GM23338 (cell line): ENCODE measurements at regions not wholly inside any gene's neighbourhood (a gene's known extent, or its start where the extent isn't known, plus 50 kb on each side); places are given as distances from the start of the nearest gene placed in this dataset.

Experiments
- ATAC-seq: fragments of 200-7000 bp; cut with Tn5 transposase; 3 replicates; pipeline ENCODE4 v1.9.1; 2020
- DNase-seq: peaks from one replicate; pipeline ENCODE4 v3.0.0-alpha.2; 2015; ENCODE audit warnings: low spot score
- H2AFZ ChIP-seq: fragments of 200-600 bp; sonication (generic); 2 replicates; pipeline ENCODE4 v1.8.0; 2016; ENCODE audit warnings: antibody characterized with exemption, mild to moderate bottlenecking, moderate library complexity
- H3F3A ChIP-seq: fragments of 200-600 bp; sonication (generic); replicated peaks from 2 replicates; pipeline ENCODE4 v1.8.0; 2017; ENCODE audit warnings: antibody characterized with exemption, mixed run types, low read depth
- H3K27ac ChIP-seq: fragments of 200-600 bp; sonication (generic); 2 replicates; pipeline ENCODE4 v1.6.1; 2016; ENCODE audit warnings: low read depth
- H3K27me3 ChIP-seq: fragments of 200-600 bp; sonication (generic); 2 replicates; pipeline ENCODE4 v1.8.0; 2016; ENCODE audit warnings: mild to moderate bottlenecking, mixed run types, moderate library complexity; ENCODE audit not compliant: insufficient read depth
- H3K36me3 ChIP-seq: fragments of 200-600 bp; sonication (generic); 2 replicates; pipeline ENCODE4 v1.8.0; 2016; ENCODE audit warnings: mild to moderate bottlenecking; ENCODE audit not compliant: insufficient read depth
- H3K4me1 ChIP-seq: fragments of 200-600 bp; sonication (generic); 2 replicates; pipeline ENCODE4 v1.8.0; 2016; ENCODE audit warnings: mild to moderate bottlenecking, moderate library complexity; ENCODE audit not compliant: insufficient read depth
- H3K4me2 ChIP-seq: fragments of 200-600 bp; sonication (generic); 2 replicates; pipeline ENCODE4 v1.7.1; 2017; ENCODE audit warnings: mixed run types
- H3K4me3 ChIP-seq: fragments of 200-600 bp; sonication (generic); 2 replicates; pipeline ENCODE4 v1.6.1; 2016; ENCODE audit warnings: mixed run types
- H3K79me2 ChIP-seq: fragments of 200-600 bp; sonication (generic); replicated peaks from 2 replicates; pipeline ENCODE4 v1.8.0; 2017; ENCODE audit warnings: mild to moderate bottlenecking; ENCODE audit not compliant: insufficient read depth
- H3K9me2 ChIP-seq: fragments of 200-600 bp; sonication (generic); 2 replicates; pipeline ENCODE4 v1.8.0; 2017; ENCODE audit not compliant: insufficient read depth
- H4K20me1 ChIP-seq: fragments of 200-600 bp; sonication (generic); replicated peaks from 2 replicates; pipeline ENCODE4 v1.8.0; 2017; ENCODE audit warnings: mild to moderate bottlenecking; ENCODE audit not compliant: insufficient read depth
- H3K27ac Mint-ChIP-seq: 2 replicates; pipeline ENCODE4 v1.8.0; 2020; ENCODE audit warnings: inconsistent platforms, mild to moderate bottlenecking, moderate library complexity, mixed read lengths
- H3K27me3 Mint-ChIP-seq: 3 replicates; pipeline ENCODE4 v1.8.0; 2022; ENCODE audit warnings: low read depth, mild to moderate bottlenecking, moderate library complexity, mixed read lengths, inconsistent platforms; ENCODE audit not compliant: insufficient read depth, poor library complexity
- H3K36me3 Mint-ChIP-seq: 3 replicates; pipeline ENCODE4 v1.8.0; 2021; ENCODE audit warnings: low read depth, mild to moderate bottlenecking, inconsistent platforms, moderate library complexity, mixed read lengths
- H3K4me1 Mint-ChIP-seq: 3 replicates; pipeline ENCODE4 v1.8.0; 2020; ENCODE audit warnings: mild to moderate bottlenecking, inconsistent platforms, mixed read lengths
- H3K4me3 Mint-ChIP-seq: 3 replicates; pipeline ENCODE4 v1.8.0; 2021; ENCODE audit warnings: moderate library complexity, mild to moderate bottlenecking, inconsistent platforms, mixed read lengths
- H3K9me3 Mint-ChIP-seq: 3 replicates; pipeline ENCODE4 v1.8.0; 2020; ENCODE audit warnings: moderate library complexity, mild to moderate bottlenecking, inconsistent platforms, mixed read lengths
- CTCF ChIP-seq, 2 experiments: fragments of 200-600 bp in 1 of 2; sonication (generic) in 1 of 2; conservative IDR thresholded peaks; 2 replicates each; pipeline versions ENCODE4 v1.5.1 to v1.6.1; 2016 to 2017; ENCODE audit warnings: antibody characterized with exemption in 2 of 2, low read depth in 2 of 2, mild to moderate bottlenecking in 2 of 2, moderate library complexity in 1 of 2
- ETS1 ChIP-seq: IDR thresholded peaks from 2 replicates; pipeline ENCODE4 v1.6.1; 2016; ENCODE audit warnings: antibody characterized with exemption
- EZH2 ChIP-seq: fragments of 200-600 bp; sonication (generic); IDR thresholded peaks from one replicate; pipeline ENCODE4 v1.8.0; 2017; ENCODE audit warnings: antibody characterized with exemption, mild to moderate bottlenecking, low read depth; ENCODE audit not compliant: unreplicated experiment
- EZH2phosphoT487 ChIP-seq: fragments of 200-600 bp; sonication (generic); IDR thresholded peaks from one replicate; pipeline ENCODE4 v1.8.1; 2018; ENCODE audit warnings: antibody characterized with exemption; ENCODE audit not compliant: unreplicated experiment
- JUNB ChIP-seq: IDR thresholded peaks from one replicate; pipeline ENCODE4 v1.6.1; 2016; ENCODE audit warnings: antibody characterized with exemption; ENCODE audit not compliant: unreplicated experiment
- POLR2AphosphoS5 ChIP-seq: IDR thresholded peaks from 2 replicates; pipeline ENCODE4 v1.6.1; 2016; ENCODE audit warnings: antibody characterized with exemption, low read depth
- REST ChIP-seq: IDR thresholded peaks from one replicate; pipeline ENCODE4 v1.6.1; 2018; ENCODE audit warnings: antibody characterized with exemption; ENCODE audit not compliant: unreplicated experiment
- STAT1 ChIP-seq: IDR thresholded peaks from one replicate; pipeline ENCODE4 v1.6.1; 2016; ENCODE audit warnings: antibody characterized with exemption; ENCODE audit not compliant: unreplicated experiment
- ZNF114 ChIP-seq: fragments of 250-450 bp; sonication (Bioruptor Pico); IDR thresholded peaks from 2 replicates; pipeline ENCODE4 v1.5.0; 2020; ENCODE audit warnings: mild to moderate bottlenecking, moderate library complexity
- ZNF462 ChIP-seq: fragments of 250-450 bp; sonication (Bioruptor Pico); IDR thresholded peaks from 2 replicates; pipeline ENCODE4 v1.5.0; 2020; ENCODE audit warnings: mild to moderate bottlenecking, moderate library complexity

- TF ChIP-seq ETS1 = no peak
- TF ChIP-seq ZNF462 (CRISPR knock-in tag) = no peak
- no peak for TF ChIP-seq JUNB
Observed at GRCh38 chr10:125392609-125393008, 232.2 kb upstream of the CTBP2 start (continued).

GRCh38 chr10:125392154-125392553, 231.8 kb upstream of the CTBP2 start:
- ATAC-seq = no peak
- TF ChIP-seq CTCF (conservative IDR thresholded peaks at IDR 0.05; ENCODE audit: low read depth in 2 of 2) (no peak), REST (no peak), JUNB (no peak), POLR2AphosphoS5 (no peak), STAT1 (no peak), EZH2phosphoT487 (no peak), EZH2 (no peak), ZNF114 (no peak), ETS1 (no peak)

More at GRCh38 chr10:125392154-125392553, 231.8 kb upstream of the CTBP2 start:
- no peak for DNase-seq
- H3K4me3 ChIP-seq = no peak overlapping the region
- H3K4me2 ChIP-seq = no peak overlapping the region
- no peaks in the 10 kb centered on the region for H3K27me3 ChIP-seq
- H4K20me1 ChIP-seq = no peaks in the 10 kb centered on the region
- no peaks in the 10 kb centered on the region for H3K4me1 ChIP-seq
- Mint-ChIP-seq H3K36me3 (peaks cover 3% of the 10 kb centered on the region; the same call in 2 of the 3 replicates), H3K27me3 (no peaks in the 10 kb centered on the region), H3K27ac (no peak overlapping the region), H3K4me1 (no peaks in the 10 kb centered on the region), H3K9me3 (peaks cover 21% of the 10 kb centered on the region), H3K4me3 (no peak overlapping the region)
- no peaks in the 10 kb centered on the region for H3K79me2 ChIP-seq
- H2AFZ ChIP-seq = 0 out of 2 replicates have a peak overlapping the region, but pooled peaks have one; percentile 13
- H3F3A ChIP-seq = no peaks in the 10 kb centered on the region
- H3K27ac ChIP-seq = no peak overlapping the region
- H3K36me3 ChIP-seq = no peaks in the 10 kb centered on the region
- H3K9me2 ChIP-seq = no peaks in the 10 kb centered on the region
